PC-3 (cell line): ENCODE measurements at regions not wholly inside any gene's neighbourhood (a gene's known extent, or its start where the extent isn't known, plus 50 kb on each side); places are given as distances from the start of the nearest gene placed in this dataset.

ENCODE experiments used
- ATAC-seq: fragments of 200-7000 bp; cut with Tn5 transposase; 2 replicates; pipeline ENCODE4 v1.9.1; 2020; ENCODE audit warnings: mild to moderate bottlenecking, moderate library complexity
- BruUV-seq: library from RNA; stranded (reverse); fragments of 400-500 nt; replicated peaks from 2 replicates; lab custom pipeline; 2021; lab: Mats Ljungman, UMichigan
- CTCF ChIA-PET: fragments of 300-600 bp; sonication (Branson Sonifier 250); formaldehyde crosslinking; loops from one replicate; lab custom pipeline; 2022; ENCODE audit warnings: antibody characterized with exemption; lab: Charles Lee
- POLR2A ChIA-PET: fragments of 300-600 bp; sonication (Branson Sonifier 250); formaldehyde crosslinking; loops from one replicate; lab custom pipeline; 2022; ENCODE audit warnings: antibody characterized with exemption; ENCODE audit not compliant: unreplicated experiment; lab: Charles Lee
- DNase-seq: peaks from one replicate; pipeline ENCODE4 v3.0.0-alpha.2; 2015
- H2AFZ ChIP-seq: fragments of 300-600 bp; sonication (generic); 2 replicates; pipeline ENCODE4 v1.6.0; 2016; ENCODE audit warnings: antibody characterized with exemption, low read length
- H3F3A ChIP-seq: fragments of 300-600 bp; sonication (generic); one replicate; pipeline ENCODE4 v1.6.0; 2017; ENCODE audit warnings: antibody characterized with exemption, low read length, control low read depth, mild to moderate bottlenecking; ENCODE audit not compliant: unreplicated experiment
- H3K27ac ChIP-seq: fragments of 300-600 bp; sonication (generic); 2 replicates; pipeline ENCODE4 v1.5.1; 2016; ENCODE audit warnings: mild to moderate bottlenecking, low read length
- H3K27me3 ChIP-seq: fragments of 300-600 bp; sonication (generic); 2 replicates; pipeline ENCODE4 v1.6.1; 2016; ENCODE audit warnings: low read length, mixed read lengths
- H3K36me3 ChIP-seq: fragments of 300-600 bp; sonication (generic); 2 replicates; pipeline ENCODE4 v1.6.1; 2016; ENCODE audit warnings: low read depth, mixed run types, low read length, mixed read lengths
- H3K4me1 ChIP-seq: fragments of 300-600 bp; sonication (generic); 2 replicates; pipeline ENCODE4 v1.5.1; 2016; ENCODE audit warnings: low read length; ENCODE audit not compliant: insufficient read depth
- H3K4me2 ChIP-seq: fragments of 300-600 bp; sonication (generic); 2 replicates; pipeline ENCODE4 v1.6.0; 2016; ENCODE audit warnings: low read length
- H3K4me3 ChIP-seq: fragments of 300-600 bp; sonication (generic); 2 replicates; pipeline ENCODE4 v1.5.1; 2016; ENCODE audit warnings: mild to moderate bottlenecking, low read length, mixed read lengths
- H3K79me2 ChIP-seq: fragments of 300-600 bp; sonication (generic); 2 replicates; pipeline ENCODE4 v1.6.1; 2017; ENCODE audit warnings: low read length, mixed read lengths
- H3K9ac ChIP-seq: fragments of 300-600 bp; sonication (generic); 2 replicates; pipeline ENCODE4 v1.6.0; 2016; ENCODE audit warnings: mild to moderate bottlenecking, low read length
- H3K9me2 ChIP-seq: fragments of 300-600 bp; sonication (generic); replicated peaks from 2 replicates; pipeline ENCODE4 v1.6.1; 2016; ENCODE audit warnings: mixed run types, low read length, mixed read lengths
- H3K9me3 ChIP-seq: fragments of 300-600 bp; sonication (generic); 2 replicates; pipeline ENCODE4 v1.6.1; 2016; ENCODE audit warnings: low read length, mixed read lengths
- H4K20me1 ChIP-seq: fragments of 300-600 bp; sonication (generic); 2 replicates; pipeline ENCODE4 v1.6.1; 2016; ENCODE audit warnings: low read length, mixed read lengths
- EZH2 ChIP-seq: fragments of 300-600 bp; sonication (generic); IDR thresholded peaks from one replicate; pipeline ENCODE4 v1.6.1; 2017; ENCODE audit warnings: antibody characterized with exemption, mild to moderate bottlenecking, low read length; ENCODE audit not compliant: unreplicated experiment
- EZH2phosphoT487 ChIP-seq: fragments of 300-600 bp; sonication (generic); IDR thresholded peaks from 2 replicates; pipeline ENCODE4 v1.6.1; 2018; ENCODE audit warnings: mild to moderate bottlenecking, antibody characterized with exemption, low read length, borderline replicate concordance
- intact Hi-C: fragments of 100-400 bp; cut with micrococcal nuclease; formaldehyde crosslinking; loops from 2 replicates; pipeline ENCODE4 v1.9.0; 2023
- TF ChIP-seq, protein P1 (sequence below): fragments of 300-600 bp; sonication (generic); conservative IDR thresholded peaks from 2 replicates; pipeline ENCODE4 v1.5.1; 2017; ENCODE audit warnings: antibody characterized with exemption, low read depth, mild to moderate bottlenecking, low read length

- intact Hi-C loops: no loop called here
- H3K27me3 ChIP-seq: no peaks in the 10 kb centered on the region
- POLR2A ChIA-PET: no interaction called here
Measured at GRCh38 chr2:8342407-8342806, 339.4 kb upstream of the ID2 start.

DNA sequence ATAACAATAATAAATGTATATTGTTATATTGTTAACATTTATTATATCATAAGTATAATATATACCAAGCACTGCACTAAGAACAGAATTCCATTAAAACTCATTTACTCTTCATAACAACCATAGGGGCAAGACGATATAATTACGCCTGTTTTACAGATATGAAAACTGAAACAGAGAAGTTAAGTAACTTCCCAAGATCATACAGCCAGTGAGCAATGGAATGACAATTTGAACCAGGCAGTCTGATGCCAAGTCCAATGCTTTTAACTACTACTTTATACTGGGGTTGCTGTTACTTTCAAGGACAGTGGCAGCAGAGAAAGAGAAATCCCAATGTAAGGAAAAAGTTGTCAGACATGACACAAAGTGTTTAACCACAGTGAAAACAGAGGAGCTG lies 338.8 kb upstream of the ID2 start:
- no peaks in the 10 kb centered on the region for H3K27me3 ChIP-seq
- no peak for ATAC-seq

More at GRCh38 chr2:8342407-8342806, 339.4 kb upstream of the ID2 start:
- H3K4me1 ChIP-seq: no peaks in the 10 kb centered on the region
- ATAC-seq (no peak), DNase-seq (no peak)
- CTCF ChIA-PET: no interaction called here
- H3F3A ChIP-seq: no peaks in the 10 kb centered on the region
- H3K36me3 ChIP-seq: no peaks in the 10 kb centered on the region
- no peaks in the 10 kb centered on the region for H3K79me2 ChIP-seq
- no peak overlapping the region for H3K4me2 ChIP-seq
- no peak overlapping the region for H3K4me3 ChIP-seq
- H2AFZ ChIP-seq: no peak overlapping the region
- H3K9me3 ChIP-seq: no peaks in the 10 kb centered on the region
- H3K27ac ChIP-seq: no peak overlapping the region
- no peaks in the 10 kb centered on the region for H3K9me2 ChIP-seq
- TF ChIP-seq EZH2phosphoT487 (no peak), EZH2 (no peak)
- TF ChIP-seq, protein P1, sequence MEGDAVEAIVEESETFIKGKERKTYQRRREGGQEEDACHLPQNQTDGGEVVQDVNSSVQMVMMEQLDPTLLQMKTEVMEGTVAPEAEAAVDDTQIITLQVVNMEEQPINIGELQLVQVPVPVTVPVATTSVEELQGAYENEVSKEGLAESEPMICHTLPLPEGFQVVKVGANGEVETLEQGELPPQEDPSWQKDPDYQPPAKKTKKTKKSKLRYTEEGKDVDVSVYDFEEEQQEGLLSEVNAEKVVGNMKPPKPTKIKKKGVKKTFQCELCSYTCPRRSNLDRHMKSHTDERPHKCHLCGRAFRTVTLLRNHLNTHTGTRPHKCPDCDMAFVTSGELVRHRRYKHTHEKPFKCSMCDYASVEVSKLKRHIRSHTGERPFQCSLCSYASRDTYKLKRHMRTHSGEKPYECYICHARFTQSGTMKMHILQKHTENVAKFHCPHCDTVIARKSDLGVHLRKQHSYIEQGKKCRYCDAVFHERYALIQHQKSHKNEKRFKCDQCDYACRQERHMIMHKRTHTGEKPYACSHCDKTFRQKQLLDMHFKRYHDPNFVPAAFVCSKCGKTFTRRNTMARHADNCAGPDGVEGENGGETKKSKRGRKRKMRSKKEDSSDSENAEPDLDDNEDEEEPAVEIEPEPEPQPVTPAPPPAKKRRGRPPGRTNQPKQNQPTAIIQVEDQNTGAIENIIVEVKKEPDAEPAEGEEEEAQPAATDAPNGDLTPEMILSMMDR: no peak
- no peaks in the 10 kb centered on the region for H4K20me1 ChIP-seq
- H3K9ac ChIP-seq: no peak overlapping the region
- BruUV-seq: no TSS peak

More for the DNA sequence above, 338.8 kb upstream of the ID2 start:
- no peak overlapping the region for H3K9ac ChIP-seq
- no peak overlapping the region for H3K4me2 ChIP-seq
- ChIA-PET CTCF (no interaction called here), POLR2A (no interaction called here)
- H4K20me1 ChIP-seq: no peaks in the 10 kb centered on the region
- H2AFZ ChIP-seq: no peak overlapping the region
- H3K36me3 ChIP-seq: no peaks in the 10 kb centered on the region
- no peaks in the 10 kb centered on the region for H3K4me1 ChIP-seq
- no peak overlapping the region for H3K4me3 ChIP-seq
- no TSS peak for BruUV-seq
- no peaks in the 10 kb centered on the region for H3K9me3 ChIP-seq
- DNase-seq: no peak
- H3F3A ChIP-seq: no peaks in the 10 kb centered on the region
- TF ChIP-seq EZH2phosphoT487 (no peak), EZH2 (no peak)
- TF ChIP-seq, protein P1: no peak
- H3K79me2 ChIP-seq: no peaks in the 10 kb centered on the region
- H3K9me2 ChIP-seq: no peaks in the 10 kb centered on the region
- H3K27ac ChIP-seq: no peak overlapping the region
- intact Hi-C loops: no loop called here
